ENCODE measurements at regions not wholly inside any gene's neighbourhood (a gene's known extent, or its start where the extent isn't known, plus 50 kb on each side); places are given as distances from the start of the nearest gene placed in this dataset.
"Not testable (repeated sequence)": the region's sequence is repeated elsewhere in the genome, so short reads cannot be mapped to it uniquely, and the experiment has no call there.

GRCh38 chr2:175844169-175844568 is 157.9 kb downstream of the LNPK start:
- no peak overlapping the region for H3K4me3 ChIP-seq (replicated peaks; ENCODE audit: insufficient read depth, low read length)
- H3K27ac ChIP-seq (replicated peaks), result no peak overlapping the region
- no peak for DNase-seq (ENCODE audit: low read depth in 1 of 2, low spot score in 1 of 2)
- TF ChIP-seq SPI1 (IDR thresholded peaks at IDR 0.05; ENCODE audit: borderline replicate concordance, low read depth) (no peak), GABPA (IDR thresholded peaks at IDR 0.05; ENCODE audit: low read depth) (no peak)
- no peaks in the 10 kb centered on the region for H3K27me3 ChIP-seq (ENCODE audit: insufficient read depth, poor library complexity, severe bottlenecking)

- H3K27ac ChIP-seq (replicated peaks), result no peak overlapping the region
- no peaks in the 10 kb centered on the region for H3K27me3 ChIP-seq (ENCODE audit: insufficient read depth, poor library complexity, severe bottlenecking)
- TF ChIP-seq REST (IDR thresholded peaks at IDR 0.05; ENCODE audit: insufficient replicate concordance, low read depth) (no peak), SPI1 (IDR thresholded peaks at IDR 0.05; ENCODE audit: borderline replicate concordance, low read depth) (no peak), CTCF (IDR thresholded peaks at IDR 0.05; ENCODE audit: insufficient read depth, low read length) (no peak), GABPA (IDR thresholded peaks at IDR 0.05; ENCODE audit: low read depth) (no peak), POLR2AphosphoS5 (IDR thresholded peaks at IDR 0.05; ENCODE audit: low read depth) (no peak)
Measured at GRCh38 chr2:175843625-175844024, 158.4 kb downstream of the LNPK start.

GRCh38 chr2:175842996-175843395 is 159.1 kb downstream of the LNPK start:
- no peak for DNase-seq (ENCODE audit: low read depth in 1 of 2, low spot score in 1 of 2)
- Histone ChIP-seq H3K27ac (replicated peaks) (no peak overlapping the region), H3K4me3 (replicated peaks; ENCODE audit: insufficient read depth, low read length) (no peak overlapping the region), H3K27me3 (ENCODE audit: insufficient read depth, poor library complexity, severe bottlenecking) (peaks cover 3% of the 10 kb centered on the region)
- TF ChIP-seq CTCF (IDR thresholded peaks at IDR 0.05; ENCODE audit: insufficient read depth, low read length), result no peak
- no peak for TF ChIP-seq REST (IDR thresholded peaks at IDR 0.05; ENCODE audit: insufficient replicate concordance, low read depth)
- TF ChIP-seq GABPA (IDR thresholded peaks at IDR 0.05; ENCODE audit: low read depth), result no peak
- no peak for TF ChIP-seq SPI1 (IDR thresholded peaks at IDR 0.05; ENCODE audit: borderline replicate concordance, low read depth)
- TF ChIP-seq POLR2AphosphoS5 (IDR thresholded peaks at IDR 0.05; ENCODE audit: low read depth), result no peak

More at GRCh38 chr2:175843625-175844024, 158.4 kb downstream of the LNPK start:
- no peak for DNase-seq (ENCODE audit: low read depth in 1 of 2, low spot score in 1 of 2)
- no peak overlapping the region for H3K4me3 ChIP-seq (replicated peaks; ENCODE audit: insufficient read depth, low read length)

- not testable (repeated sequence) for DNase-seq (ENCODE audit: low read depth in 1 of 2, low spot score in 1 of 2); H3K27me3 ChIP-seq (ENCODE audit: insufficient read depth, poor library complexity, severe bottlenecking); H3K4me3 ChIP-seq (replicated peaks; ENCODE audit: insufficient read depth, low read length); H3K27ac ChIP-seq (replicated peaks)
Measured at GRCh38 chr2:175840765-175841164, 161.3 kb downstream of the LNPK start.

- no peak for DNase-seq (ENCODE audit: low read depth in 1 of 2, low spot score in 1 of 2)
- H3K27ac ChIP-seq (replicated peaks), result no peak overlapping the region
- TF ChIP-seq CTCF (IDR thresholded peaks at IDR 0.05; ENCODE audit: insufficient read depth, low read length) (no peak), SPI1 (IDR thresholded peaks at IDR 0.05; ENCODE audit: borderline replicate concordance, low read depth) (no peak), REST (IDR thresholded peaks at IDR 0.05; ENCODE audit: insufficient replicate concordance, low read depth) (no peak), POLR2AphosphoS5 (IDR thresholded peaks at IDR 0.05; ENCODE audit: low read depth) (no peak), GABPA (IDR thresholded peaks at IDR 0.05; ENCODE audit: low read depth) (no peak)
- H3K27me3 ChIP-seq (ENCODE audit: insufficient read depth, poor library complexity, severe bottlenecking), result peaks cover 10% of the 10 kb centered on the region
- H3K4me3 ChIP-seq (replicated peaks; ENCODE audit: insufficient read depth, low read length), result no peak overlapping the region
Measured at GRCh38 chr2:175840256-175840655, 161.8 kb downstream of the LNPK start.

Measured in HL-60 (cell line).